ENCODE measurements at regions not wholly inside any gene's neighbourhood (a gene's known extent, or its start where the extent isn't known, plus 50 kb on each side); places are given as distances from the start of the nearest gene placed in this dataset.
"Not testable (repeated sequence)": the region's sequence is repeated elsewhere in the genome, so short reads cannot be mapped to it uniquely, and the experiment has no call there.

GRCh38 chr3:5750091-5750490 lies 562.6 kb downstream of the EDEM1 start:
- no peak for DNase-seq (ENCODE audit: low read depth)

DNA sequence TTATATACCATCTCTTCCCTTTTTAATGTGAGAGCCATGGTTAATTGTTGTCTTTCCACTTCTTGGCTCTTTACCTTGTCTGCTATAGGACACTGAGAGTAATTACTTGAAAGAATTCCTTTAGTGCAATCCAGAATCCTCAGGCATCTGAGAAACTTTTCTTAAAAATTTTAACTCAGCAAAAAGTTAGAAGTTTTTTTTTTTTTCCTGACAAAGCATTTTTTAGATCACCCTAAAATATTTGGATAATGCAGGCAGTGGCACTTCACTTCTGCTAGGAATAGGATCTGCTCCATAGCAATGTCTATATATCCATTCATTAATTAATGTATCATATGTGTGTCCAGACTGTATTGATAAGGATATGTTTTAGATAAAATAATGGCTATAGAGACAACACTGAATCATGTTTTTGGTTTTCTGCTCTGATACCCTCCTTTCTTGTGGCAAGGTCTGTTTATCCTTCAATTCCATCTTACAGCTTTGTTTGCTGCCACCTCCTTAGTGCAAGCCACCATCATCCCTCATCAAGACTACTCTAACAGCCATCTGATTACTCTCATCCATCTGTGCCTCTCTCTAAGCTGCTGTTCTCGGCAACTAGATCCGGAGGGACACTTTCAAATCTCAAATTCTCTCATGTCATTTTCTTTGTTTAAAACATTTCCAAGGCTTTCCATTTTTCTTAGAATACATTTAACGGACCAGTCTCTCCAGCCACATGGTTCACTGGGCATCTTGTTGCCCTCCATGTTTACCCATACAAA lies 563.5 kb downstream of the EDEM1 start:
- no peak for DNase-seq (ENCODE audit: low read depth)

GRCh38 chr3:5754602-5755001 lies 567.1 kb downstream of the EDEM1 start:
- DNase-seq (ENCODE audit: low read depth), result no peak

GRCh38 chr3:5756443-5756842 lies 568.9 kb downstream of the EDEM1 start:
- no peak for DNase-seq (ENCODE audit: low read depth)

- DNase-seq (ENCODE audit: low read depth), result no peak
Measured at GRCh38 chr3:5757213-5757804, 569.8 kb downstream of the EDEM1 start.

GRCh38 chr3:5758699-5759098 lies 571.2 kb downstream of the EDEM1 start:
- DNase-seq (ENCODE audit: low read depth), result no peak

DNA sequence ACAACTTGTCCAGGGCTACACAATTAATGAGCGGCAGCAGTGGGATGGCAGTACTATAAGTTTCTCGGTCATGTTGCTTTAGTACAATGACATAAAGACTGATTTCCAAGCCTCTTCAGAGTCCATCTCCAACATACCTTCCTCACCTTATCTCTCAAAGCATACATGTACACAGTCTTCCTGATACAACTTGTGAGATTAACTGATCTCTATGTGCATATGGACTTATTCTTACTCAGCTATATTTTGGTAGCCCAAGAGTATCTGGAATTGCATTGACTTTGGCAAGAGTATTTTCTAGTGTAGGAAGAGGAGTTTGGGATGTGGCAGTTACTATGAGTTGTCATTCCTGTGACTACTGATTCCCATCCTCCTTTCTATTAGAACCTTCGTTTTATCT lies 575.0 kb downstream of the EDEM1 start:
- DNase-seq (ENCODE audit: low read depth), result no peak

- DNase-seq (ENCODE audit: low read depth), result no peak
Measured at GRCh38 chr3:5766848-5767247, 579.3 kb downstream of the EDEM1 start.

DNA sequence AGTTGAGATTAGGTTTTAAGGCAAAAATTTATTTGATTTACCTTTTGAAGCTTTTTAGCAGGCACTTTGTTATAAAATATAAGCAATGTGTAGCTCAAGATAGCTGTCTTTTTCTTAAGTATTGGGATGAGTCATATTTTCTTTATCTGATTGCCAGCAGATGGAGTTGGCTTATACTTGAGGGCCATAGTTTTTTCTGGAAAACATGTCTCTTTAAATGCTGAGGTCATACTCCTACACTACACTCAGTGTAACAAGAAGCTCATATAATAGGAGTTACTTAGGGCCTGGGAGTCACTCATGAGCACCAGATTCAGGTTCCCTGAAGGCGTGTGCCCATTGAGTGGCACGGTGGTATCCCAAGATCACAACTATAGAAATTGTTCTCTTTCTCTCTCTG lies 579.8 kb downstream of the EDEM1 start:
- no peak for DNase-seq (ENCODE audit: low read depth)

DNA sequence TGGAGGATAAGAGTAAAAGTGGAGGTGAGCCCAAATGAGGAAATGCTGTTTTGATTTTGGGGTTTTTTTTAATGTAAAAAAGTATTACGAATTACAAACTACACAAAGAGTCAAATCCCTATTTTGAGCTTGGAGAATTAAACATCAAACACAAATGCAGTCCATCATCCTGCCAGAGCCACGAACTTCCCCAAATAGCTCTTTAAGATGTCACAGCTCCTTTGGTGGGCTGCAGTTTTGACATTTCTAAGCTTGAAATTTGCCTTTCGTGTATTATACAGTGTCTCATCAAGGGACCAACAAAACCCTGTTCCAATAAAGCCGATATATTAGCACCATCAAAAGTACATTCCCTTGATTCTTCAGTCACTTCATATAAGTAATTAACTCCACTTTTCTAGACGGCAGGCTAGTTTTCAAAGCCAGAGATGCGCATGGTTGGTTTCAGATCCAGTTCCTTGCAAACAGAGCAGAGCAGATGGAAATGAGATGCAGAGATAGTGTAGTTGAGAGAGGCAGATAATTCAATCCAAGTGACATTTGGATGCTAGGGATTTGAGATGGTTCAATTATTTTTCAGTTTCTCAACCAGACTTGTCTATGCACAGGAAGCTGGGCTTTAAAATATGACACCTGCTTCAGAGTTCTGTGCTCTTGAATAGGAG lies 580.9 kb downstream of the EDEM1 start:
- DNase-seq (ENCODE audit: low read depth), result no peak

DNA sequence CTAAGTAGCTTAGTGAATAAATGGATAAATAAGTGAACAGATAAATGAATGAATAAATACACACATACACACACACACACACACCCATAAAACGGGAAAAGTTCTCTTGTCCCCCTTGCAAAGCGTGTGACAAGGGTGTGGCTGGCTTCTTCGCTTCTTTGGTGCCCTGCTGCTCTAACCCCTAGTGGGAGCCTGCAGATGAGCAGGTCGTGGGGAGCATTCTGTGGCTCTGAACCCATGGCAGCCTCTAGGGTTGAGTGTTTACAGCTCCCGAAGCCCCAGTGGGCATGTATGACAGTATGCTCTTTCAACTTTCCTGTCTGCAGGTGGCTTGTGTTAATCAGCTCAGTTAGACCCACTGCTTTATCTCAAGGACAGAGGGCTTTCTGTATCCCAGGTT lies 582.3 kb downstream of the EDEM1 start:
- DNase-seq (ENCODE audit: low read depth), result no peak

DNA sequence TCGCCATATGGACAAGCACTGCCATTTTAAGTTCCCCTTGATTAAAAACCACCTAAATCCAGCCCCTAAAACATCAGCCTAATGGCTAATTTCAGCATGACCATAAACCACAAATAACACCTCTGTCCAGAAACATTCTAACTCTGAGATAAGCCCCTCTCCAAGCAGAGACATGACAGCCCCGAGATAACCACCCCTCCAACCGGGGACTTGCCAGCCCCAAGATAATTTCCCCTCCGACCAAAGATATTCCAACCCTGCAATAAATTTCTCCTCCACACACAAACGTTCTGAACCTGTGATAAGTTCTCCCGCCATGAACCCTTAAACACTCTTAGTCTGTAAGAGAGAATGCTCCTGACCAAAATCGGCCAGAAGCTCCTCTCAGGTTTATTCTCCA lies 586.8 kb downstream of the EDEM1 start:
- DNase-seq (ENCODE audit: low read depth), result no peak

DNA sequence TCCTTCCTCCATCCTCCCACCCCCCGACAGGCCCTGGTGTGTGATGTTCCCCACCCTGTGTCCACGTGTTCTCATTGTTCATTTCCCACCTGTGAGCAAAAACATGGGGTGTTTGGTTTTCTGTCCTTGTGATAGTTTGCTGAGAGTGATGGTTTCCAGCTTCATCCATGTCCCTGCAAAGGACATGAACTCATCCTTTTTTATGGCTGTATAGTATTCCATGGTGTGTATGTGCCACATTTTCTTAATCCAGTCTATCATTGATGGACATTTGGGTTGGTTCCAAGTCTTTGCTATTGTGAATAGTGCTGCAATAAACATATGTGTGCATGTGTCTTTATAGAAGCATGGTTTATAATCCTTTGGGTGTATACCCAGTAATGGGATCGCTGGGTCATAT lies 587.6 kb downstream of the EDEM1 start:
- DNase-seq (ENCODE audit: low read depth), result not testable (repeated sequence)

- DNase-seq (ENCODE audit: low read depth), result no peak
Measured at GRCh38 chr3:5784690-5785089, 597.2 kb downstream of the EDEM1 start.

DNA sequence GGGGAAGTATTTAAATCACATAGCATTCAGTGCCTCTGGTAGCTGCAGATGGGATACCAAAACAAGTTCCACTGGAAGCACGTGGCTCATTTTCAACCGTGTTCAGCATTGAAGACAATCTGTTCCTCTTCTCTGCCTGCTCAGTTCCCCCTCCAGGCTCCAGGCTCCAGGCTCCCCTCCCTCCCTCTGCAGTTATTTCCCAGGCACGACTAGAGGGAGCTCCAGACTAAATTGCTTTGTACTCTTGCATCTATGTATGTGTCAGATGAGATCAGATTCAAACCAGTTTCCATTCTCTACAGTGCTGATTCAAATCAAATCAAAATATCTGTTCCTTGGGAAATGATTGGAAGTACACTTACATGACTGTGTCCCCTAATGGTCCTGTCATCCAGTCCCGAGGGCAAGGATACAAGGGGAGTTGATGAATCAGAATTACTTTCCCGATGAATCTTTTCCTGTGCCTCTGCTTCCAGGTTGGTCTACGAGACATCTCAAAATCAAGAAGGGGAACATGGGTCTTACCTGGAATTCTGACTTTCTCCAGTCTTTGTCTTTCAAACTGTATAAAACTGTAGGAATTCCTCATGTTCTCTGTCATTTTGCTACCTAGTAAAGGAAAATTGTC lies 600.5 kb downstream of the EDEM1 start:
- DNase-seq (ENCODE audit: low read depth), result no peak

DNA sequence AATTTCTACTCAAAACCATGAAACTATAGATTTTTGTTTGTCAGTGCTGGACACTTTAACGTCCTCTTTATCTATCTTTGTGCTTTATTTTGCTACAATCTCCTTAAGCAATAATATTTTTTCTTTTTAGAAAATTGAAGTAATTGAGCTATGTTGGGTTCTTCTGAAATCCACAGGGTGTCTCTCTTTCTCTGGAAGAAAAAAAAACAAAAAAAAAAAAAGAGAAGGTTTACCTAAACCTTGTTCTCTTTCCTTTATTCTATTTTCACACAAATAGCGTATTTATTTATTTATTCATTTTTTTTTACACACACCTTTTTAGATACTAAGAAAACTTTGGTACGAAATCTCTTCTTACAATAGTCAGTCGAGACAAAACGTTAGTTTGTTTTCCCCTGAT lies 601.0 kb downstream of the EDEM1 start:
- no peak for DNase-seq (ENCODE audit: low read depth)

DNA sequence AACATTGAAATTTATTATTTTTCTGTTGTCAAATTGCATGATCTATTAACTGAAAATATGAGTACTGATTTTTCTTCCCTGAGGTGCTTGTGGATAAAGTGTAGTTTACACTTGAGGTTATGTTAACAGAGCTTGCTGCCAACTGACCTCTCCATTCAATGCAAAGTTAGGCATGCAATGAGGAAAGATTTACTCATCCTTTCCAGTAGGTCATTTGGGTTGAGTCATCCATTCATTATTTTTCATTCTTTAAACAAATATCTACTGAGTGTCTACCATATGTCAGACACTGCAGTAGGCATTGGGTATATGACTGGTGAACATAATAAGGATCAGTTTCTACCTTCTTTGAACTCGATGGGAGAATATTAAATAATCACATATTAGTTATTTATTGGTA lies 604.1 kb downstream of the EDEM1 start:
- DNase-seq (ENCODE audit: low read depth), result no peak

GRCh38 chr3:5796541-5796940 lies 609.0 kb downstream of the EDEM1 start:
- DNase-seq (ENCODE audit: low read depth), result no peak

- DNase-seq (ENCODE audit: low read depth), result no peak
Measured at GRCh38 chr3:5798809-5799208, 611.3 kb downstream of the EDEM1 start.

DNA sequence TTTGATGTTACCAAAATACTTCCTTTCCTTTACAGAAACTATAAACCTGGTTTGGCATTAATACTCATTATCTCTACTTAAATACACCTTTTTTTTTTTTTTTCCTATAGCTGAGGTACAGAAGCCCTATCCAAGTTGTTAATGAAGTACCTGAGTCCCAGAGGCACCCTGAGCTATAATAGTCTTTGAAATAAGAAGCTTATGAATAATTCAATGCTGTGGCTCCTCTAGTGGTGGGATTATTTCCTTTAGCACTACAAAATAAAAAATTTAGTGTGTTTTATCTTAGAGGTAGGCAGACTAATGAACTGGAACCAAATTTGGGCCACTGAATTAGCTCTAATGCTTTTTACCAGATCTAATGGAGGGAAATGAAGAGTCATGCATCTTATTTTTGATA lies 611.9 kb downstream of the EDEM1 start:
- DNase-seq (ENCODE audit: low read depth), result no peak

DNA sequence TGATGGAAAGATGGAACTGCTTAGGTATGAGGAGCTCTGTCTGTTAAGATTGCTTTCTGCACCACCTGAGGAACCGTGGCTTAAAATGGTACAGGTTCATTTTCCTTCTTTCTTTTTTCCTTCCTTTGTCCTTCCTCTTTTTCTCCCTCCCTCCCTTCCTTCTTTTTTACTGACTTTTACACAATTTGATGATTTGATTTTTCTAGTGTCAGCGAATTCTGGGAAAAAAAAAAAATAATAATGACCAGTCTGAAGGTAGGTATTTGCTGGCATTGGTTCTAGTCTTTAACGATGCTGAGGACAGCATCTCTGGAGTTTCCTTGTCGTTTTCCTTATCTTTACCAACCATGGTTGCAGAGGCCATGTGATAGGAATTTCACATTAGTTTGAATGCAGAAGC lies 613.5 kb downstream of the EDEM1 start:
- DNase-seq (ENCODE audit: low read depth), result no peak

DNA sequence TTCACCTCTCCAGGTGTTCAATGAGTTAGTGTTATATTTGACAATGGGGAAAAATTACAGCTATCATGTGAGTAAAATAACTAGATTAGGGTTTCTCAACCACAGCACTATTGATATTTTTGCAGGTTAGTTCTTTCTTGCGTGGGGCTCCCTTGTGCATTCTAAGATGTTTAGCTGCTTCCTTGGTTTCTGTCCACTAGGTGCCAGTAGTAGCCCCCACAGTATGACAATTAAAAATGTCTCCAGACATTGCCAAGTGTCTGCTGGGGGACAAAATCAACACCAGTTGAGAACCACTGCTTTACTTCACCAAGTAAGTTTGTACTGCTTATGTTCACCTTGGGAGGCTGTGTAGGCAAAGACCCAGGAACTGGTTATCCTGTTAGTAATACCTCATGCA lies 618.7 kb downstream of the EDEM1 start:
- DNase-seq (ENCODE audit: low read depth), result no peak

Data from LHCN-M2 (cell line).